RWPE2 (cell line): ENCODE measurements at regions not wholly inside any gene's neighbourhood (a gene's known extent, or its start where the extent isn't known, plus 50 kb on each side); places are given as distances from the start of the nearest gene placed in this dataset.

Experiments
- ATAC-seq: fragments of 200-7000 bp; cut with Tn5 transposase; 3 replicates; pipeline ENCODE4 v1.9.1; 2021; ENCODE audit warnings: low read depth
- DNase-seq: peaks from one replicate; pipeline ENCODE4 v3.0.0-alpha.2; 2020; ENCODE audit warnings: low spot score
- H3K27ac ChIP-seq: fragments of 450-650 bp; 2 replicates; pipeline ENCODE4 v1.5.1; 2017; ENCODE audit warnings: mild to moderate bottlenecking; ENCODE audit not compliant: poor library complexity, severe bottlenecking
- H3K27me3 ChIP-seq: fragments of 250-450 bp; sonication (Bioruptor Pico); 2 replicates; pipeline ENCODE4 v1.5.1; 2021; ENCODE audit warnings: mild to moderate bottlenecking, moderate library complexity; ENCODE audit not compliant: insufficient read depth, poor library complexity, severe bottlenecking
- H3K36me3 ChIP-seq: fragments of 250-450 bp; sonication (Bioruptor Pico); 2 replicates; pipeline ENCODE4 v1.5.1; 2020; ENCODE audit warnings: low read depth, mild to moderate bottlenecking, moderate library complexity
- H3K4me1 ChIP-seq: fragments of 250-450 bp; sonication (Bioruptor Pico); 2 replicates; pipeline ENCODE4 v1.5.1; 2021; ENCODE audit warnings: mild to moderate bottlenecking, moderate library complexity; ENCODE audit not compliant: insufficient read depth, poor library complexity, severe bottlenecking
- H3K4me3 ChIP-seq: fragments of 250-450 bp; sonication (Bioruptor Pico); 2 replicates; pipeline ENCODE4 v1.5.1; 2021; ENCODE audit warnings: mild to moderate bottlenecking, moderate library complexity; ENCODE audit not compliant: severe bottlenecking
- H3K9me3 ChIP-seq: fragments of 250-450 bp; sonication (Bioruptor Pico); 2 replicates; pipeline ENCODE4 v1.5.1; 2021; ENCODE audit warnings: mild to moderate bottlenecking, moderate library complexity; ENCODE audit not compliant: severe bottlenecking
- TF ChIP-seq, protein P1 (sequence below): fragments of 450-650 bp; IDR thresholded peaks from one replicate; pipeline ENCODE4 v1.5.1; 2017; ENCODE audit warnings: mild to moderate bottlenecking, moderate library complexity; ENCODE audit not compliant: poor library complexity, severe bottlenecking

GRCh38 chr5:152221721-152222629, 183.1 kb downstream of the NMUR2 start:
- no peak overlapping the region for H3K27ac ChIP-seq
- no peak for ATAC-seq

DNA sequence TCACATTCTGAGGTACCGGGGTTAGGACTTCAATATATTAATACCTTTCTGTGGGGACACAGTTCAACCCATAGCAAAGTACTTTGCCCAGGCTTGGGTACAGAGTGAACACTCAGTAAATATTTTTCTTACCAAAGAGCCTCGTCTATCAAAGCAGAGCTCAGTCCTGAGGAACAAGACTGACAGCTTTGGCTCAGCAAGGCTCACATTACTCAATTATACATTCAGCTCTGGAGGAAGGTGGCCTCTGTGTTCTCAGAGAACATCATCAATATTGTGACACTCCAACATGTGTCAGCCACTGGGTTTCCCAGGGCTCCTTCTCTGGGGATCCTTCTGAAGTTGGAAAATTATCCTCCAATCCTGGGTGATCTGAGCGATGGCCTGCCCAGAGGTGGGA, 186.4 kb downstream of the NMUR2 start:
- Histone ChIP-seq H3K4me3 (no peak overlapping the region), H3K9me3 (peaks cover 2% of the 10 kb centered on the region), H3K4me1 (no peaks in the 10 kb centered on the region), H3K27ac (no peak overlapping the region), H3K27me3 (no peaks in the 10 kb centered on the region), H3K36me3 (no peaks in the 10 kb centered on the region)
- DNase-seq (no peak), ATAC-seq (no peak)
- TF ChIP-seq, protein P1, sequence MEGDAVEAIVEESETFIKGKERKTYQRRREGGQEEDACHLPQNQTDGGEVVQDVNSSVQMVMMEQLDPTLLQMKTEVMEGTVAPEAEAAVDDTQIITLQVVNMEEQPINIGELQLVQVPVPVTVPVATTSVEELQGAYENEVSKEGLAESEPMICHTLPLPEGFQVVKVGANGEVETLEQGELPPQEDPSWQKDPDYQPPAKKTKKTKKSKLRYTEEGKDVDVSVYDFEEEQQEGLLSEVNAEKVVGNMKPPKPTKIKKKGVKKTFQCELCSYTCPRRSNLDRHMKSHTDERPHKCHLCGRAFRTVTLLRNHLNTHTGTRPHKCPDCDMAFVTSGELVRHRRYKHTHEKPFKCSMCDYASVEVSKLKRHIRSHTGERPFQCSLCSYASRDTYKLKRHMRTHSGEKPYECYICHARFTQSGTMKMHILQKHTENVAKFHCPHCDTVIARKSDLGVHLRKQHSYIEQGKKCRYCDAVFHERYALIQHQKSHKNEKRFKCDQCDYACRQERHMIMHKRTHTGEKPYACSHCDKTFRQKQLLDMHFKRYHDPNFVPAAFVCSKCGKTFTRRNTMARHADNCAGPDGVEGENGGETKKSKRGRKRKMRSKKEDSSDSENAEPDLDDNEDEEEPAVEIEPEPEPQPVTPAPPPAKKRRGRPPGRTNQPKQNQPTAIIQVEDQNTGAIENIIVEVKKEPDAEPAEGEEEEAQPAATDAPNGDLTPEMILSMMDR: no peak

More at GRCh38 chr5:152221721-152222629, 183.1 kb downstream of the NMUR2 start:
- no peaks in the 10 kb centered on the region for H3K27me3 ChIP-seq
- TF ChIP-seq, protein P1: no peak
- no peaks in the 10 kb centered on the region for H3K9me3 ChIP-seq
- no peaks in the 10 kb centered on the region for H3K36me3 ChIP-seq
- H3K4me3 ChIP-seq: no peak overlapping the region
- H3K4me1 ChIP-seq: no peaks in the 10 kb centered on the region
- DNase-seq: no peak

- ATAC-seq: no peak
Observed at GRCh38 chr5:152205804-152206203, 199.3 kb downstream of the NMUR2 start.

GRCh38 chr5:152202321-152202720, 202.8 kb downstream of the NMUR2 start:
- ATAC-seq (no peak), DNase-seq (no peak)
- TF ChIP-seq, protein P1: no peak
- Histone ChIP-seq H3K9me3 (no peaks in the 10 kb centered on the region), H3K4me3 (no peak overlapping the region), H3K27me3 (peaks cover 9% of the 10 kb centered on the region), H3K27ac (no peak overlapping the region), H3K36me3 (no peaks in the 10 kb centered on the region), H3K4me1 (no peaks in the 10 kb centered on the region)

More at GRCh38 chr5:152205804-152206203, 199.3 kb downstream of the NMUR2 start:
- Histone ChIP-seq H3K36me3 (no peaks in the 10 kb centered on the region), H3K4me1 (no peaks in the 10 kb centered on the region), H3K4me3 (no peak overlapping the region), H3K9me3 (no peaks in the 10 kb centered on the region), H3K27me3 (peaks cover 9% of the 10 kb centered on the region), H3K27ac (no peak overlapping the region)
- TF ChIP-seq, protein P1: no peak
- no peak for DNase-seq
